IPS-18c (cell line): ENCODE measurements at regions not wholly inside any gene's neighbourhood (a gene's known extent, or its start where the extent isn't known, plus 50 kb on each side); places are given as distances from the start of the nearest gene placed in this dataset.

Experiments
- H3K4me3 ChIP-seq: 2 replicates; pipeline ENCODE4 v1.7.0; 2013; ENCODE audit warnings: low read depth, mild to moderate bottlenecking, low read length, moderate library complexity; ENCODE audit not compliant: insufficient read depth
- H3K9me3 ChIP-seq: one replicate; pipeline ENCODE4 v1.6.1; 2013; ENCODE audit warnings: mild to moderate bottlenecking, low read length, moderate library complexity; ENCODE audit not compliant: control insufficient read depth, insufficient read depth

- Histone ChIP-seq H3K4me3 (no peak overlapping the region), H3K9me3 (no peaks in the 10 kb centered on the region)
Observed at GRCh38 chr5:106732624-106733023, 938.1 kb downstream of the EFNA5 start.

GRCh38 chr5:106730912-106731311, 939.8 kb downstream of the EFNA5 start:
- H3K4me3 ChIP-seq: no peak overlapping the region

GRCh38 chr5:106730506-106730905, 940.2 kb downstream of the EFNA5 start:
- no peaks in the 10 kb centered on the region for H3K9me3 ChIP-seq
- H3K4me3 ChIP-seq: no peak overlapping the region

More at GRCh38 chr5:106730912-106731311, 939.8 kb downstream of the EFNA5 start:
- no peaks in the 10 kb centered on the region for H3K9me3 ChIP-seq

GRCh38 chr5:106728208-106728607, 942.5 kb downstream of the EFNA5 start:
- Histone ChIP-seq H3K9me3 (no peaks in the 10 kb centered on the region), H3K4me3 (no peak overlapping the region)

GRCh38 chr5:106727071-106727470, 943.7 kb downstream of the EFNA5 start:
- H3K9me3 ChIP-seq: no peaks in the 10 kb centered on the region

GRCh38 chr5:106720367-106720766, 950.4 kb downstream of the EFNA5 start:
- H3K9me3 ChIP-seq: no peaks in the 10 kb centered on the region
- H3K4me3 ChIP-seq: no peak overlapping the region

More at GRCh38 chr5:106727071-106727470, 943.7 kb downstream of the EFNA5 start:
- H3K4me3 ChIP-seq: no peak overlapping the region

GRCh38 chr5:106699796-106700195, 970.9 kb downstream of the EFNA5 start:
- H3K4me3 ChIP-seq: no peak overlapping the region
- H3K9me3 ChIP-seq: no peaks in the 10 kb centered on the region

- Histone ChIP-seq H3K9me3 (no peaks in the 10 kb centered on the region), H3K4me3 (no peak overlapping the region)
Observed at GRCh38 chr5:106699198-106699597, 971.5 kb downstream of the EFNA5 start.

GRCh38 chr5:106698169-106698568, 972.6 kb downstream of the EFNA5 start:
- Histone ChIP-seq H3K9me3 (no peaks in the 10 kb centered on the region), H3K4me3 (no peak overlapping the region)

GRCh38 chr5:106691701-106692100, 979.0 kb downstream of the EFNA5 start:
- Histone ChIP-seq H3K4me3 (no peak overlapping the region), H3K9me3 (no peaks in the 10 kb centered on the region)

GRCh38 chr5:106690585-106690984, 980.2 kb downstream of the EFNA5 start:
- H3K4me3 ChIP-seq: no peak overlapping the region
- H3K9me3 ChIP-seq: no peaks in the 10 kb centered on the region

GRCh38 chr5:106680330-106680729, 990.4 kb downstream of the EFNA5 start:
- Histone ChIP-seq H3K9me3 (no peaks in the 10 kb centered on the region), H3K4me3 (no peak overlapping the region)

- Histone ChIP-seq H3K4me3 (no peak overlapping the region), H3K9me3 (no peaks in the 10 kb centered on the region)
Observed at GRCh38 chr5:106677057-106677456, 993.7 kb downstream of the EFNA5 start.

- Histone ChIP-seq H3K4me3 (no peak overlapping the region), H3K9me3 (no peaks in the 10 kb centered on the region)
Observed at GRCh38 chr5:106675687-106676086, 995.0 kb downstream of the EFNA5 start.

- no peaks in the 10 kb centered on the region for H3K9me3 ChIP-seq
- H3K4me3 ChIP-seq: no peak overlapping the region
Observed at GRCh38 chr5:106673941-106674340, 996.8 kb downstream of the EFNA5 start.

- Histone ChIP-seq H3K9me3 (no peaks in the 10 kb centered on the region), H3K4me3 (no peak overlapping the region)
Observed at GRCh38 chr5:106661866-106662265, 1008.9 kb downstream of the EFNA5 start.

GRCh38 chr5:106660681-106661080, 1010.1 kb downstream of the EFNA5 start:
- no peaks in the 10 kb centered on the region for H3K9me3 ChIP-seq
- H3K4me3 ChIP-seq: no peak overlapping the region

GRCh38 chr5:106658150-106658549, 1012.6 kb downstream of the EFNA5 start:
- Histone ChIP-seq H3K9me3 (no peaks in the 10 kb centered on the region), H3K4me3 (no peak overlapping the region)

- H3K4me3 ChIP-seq: no peak overlapping the region
Observed at GRCh38 chr5:106656821-106657220, 1013.9 kb downstream of the EFNA5 start.

More at GRCh38 chr5:106656821-106657220, 1013.9 kb downstream of the EFNA5 start:
- no peaks in the 10 kb centered on the region for H3K9me3 ChIP-seq
